Adrenal gland (tissue), 5 donors: ENCODE measurements at regions not wholly inside any gene's neighbourhood (a gene's known extent, or its start where the extent isn't known, plus 50 kb on each side); places are given as distances from the start of the nearest gene placed in this dataset.
"Not testable (repeated sequence)": the region's sequence is repeated elsewhere in the genome, so short reads cannot be mapped to it uniquely, and the experiment has no call there.

ENCODE experiments used
- POLR2A ChIP-seq, 2 donors: fragments of 450-650 bp; IDR thresholded peaks; one replicate each; pipeline ENCODE4 v1.6.1; 2017; ENCODE audit warnings: antibody characterized with exemption in 2 of 2, mild to moderate bottlenecking in 2 of 2, moderate library complexity in 1 of 2
- TF ChIP-seq, protein P1 (sequence below), 6 experiments: fragments of 450-650 bp in 4 of 6; fragments of 200-600 bp in 2 of 6; sonication (generic) in 1 of 6; IDR thresholded peaks; 1 replicate in 5 of 6; 2 replicates in 1 of 6; pipeline versions ENCODE4 v1.5.1 to v1.8.0; 2016 to 2021; ENCODE audit warnings: antibody characterized with exemption in 6 of 6, mild to moderate bottlenecking in 2 of 6, moderate library complexity in 1 of 6
- donor health status: DM: no; HTN: no; CAD: no.

DNA sequence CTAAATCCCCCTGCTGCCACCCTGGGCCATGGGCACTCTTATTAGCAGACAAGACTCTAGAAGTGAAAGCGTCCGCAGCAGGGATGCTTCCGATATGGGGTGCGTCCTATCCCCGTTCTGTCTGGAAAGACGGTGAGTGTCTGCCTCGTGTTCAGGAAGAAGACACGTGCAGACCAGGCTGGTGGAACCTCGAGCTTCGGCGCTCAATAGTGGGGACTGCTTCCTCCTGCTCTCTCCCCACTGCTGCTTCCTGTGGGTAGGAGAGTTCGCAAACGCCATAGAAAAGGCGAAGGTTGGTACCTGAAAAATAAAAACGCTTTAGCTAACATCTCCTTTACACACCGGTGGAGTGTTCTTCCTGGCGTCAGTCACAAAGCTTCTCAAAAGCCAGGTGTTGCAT lies 67.7 kb upstream of the LYZL2 start:
- TF ChIP-seq, protein P1, sequence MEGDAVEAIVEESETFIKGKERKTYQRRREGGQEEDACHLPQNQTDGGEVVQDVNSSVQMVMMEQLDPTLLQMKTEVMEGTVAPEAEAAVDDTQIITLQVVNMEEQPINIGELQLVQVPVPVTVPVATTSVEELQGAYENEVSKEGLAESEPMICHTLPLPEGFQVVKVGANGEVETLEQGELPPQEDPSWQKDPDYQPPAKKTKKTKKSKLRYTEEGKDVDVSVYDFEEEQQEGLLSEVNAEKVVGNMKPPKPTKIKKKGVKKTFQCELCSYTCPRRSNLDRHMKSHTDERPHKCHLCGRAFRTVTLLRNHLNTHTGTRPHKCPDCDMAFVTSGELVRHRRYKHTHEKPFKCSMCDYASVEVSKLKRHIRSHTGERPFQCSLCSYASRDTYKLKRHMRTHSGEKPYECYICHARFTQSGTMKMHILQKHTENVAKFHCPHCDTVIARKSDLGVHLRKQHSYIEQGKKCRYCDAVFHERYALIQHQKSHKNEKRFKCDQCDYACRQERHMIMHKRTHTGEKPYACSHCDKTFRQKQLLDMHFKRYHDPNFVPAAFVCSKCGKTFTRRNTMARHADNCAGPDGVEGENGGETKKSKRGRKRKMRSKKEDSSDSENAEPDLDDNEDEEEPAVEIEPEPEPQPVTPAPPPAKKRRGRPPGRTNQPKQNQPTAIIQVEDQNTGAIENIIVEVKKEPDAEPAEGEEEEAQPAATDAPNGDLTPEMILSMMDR (IDR thresholded peaks at IDR 0.05): not testable (repeated sequence)
- TF ChIP-seq POLR2A (IDR thresholded peaks at IDR 0.05): not testable (repeated sequence)
